ENCODE measurements at regions not wholly inside any gene's neighbourhood (a gene's known extent, or its start where the extent isn't known, plus 50 kb on each side); places are given as distances from the start of the nearest gene placed in this dataset.

- peak; percentile 85 for TF ChIP-seq RERE (CRISPR knock-in tag; IDR thresholded peaks at IDR 0.05; ENCODE audit: low read depth)
- TF ChIP-seq ZSCAN5A (CRISPR knock-in tag; IDR thresholded peaks at IDR 0.05; ENCODE audit: borderline replicate concordance) = peak; percentile 65; the same call in 1 of the 2 replicates
- no peak for TF ChIP-seq PHF20 (CRISPR knock-in tag; IDR thresholded peaks at IDR 0.05)
- TF ChIP-seq ZNF121 (CRISPR knock-in tag; IDR thresholded peaks at IDR 0.05) = peak; percentile 75
- no peak; the same call in 1 of the 2 replicates for TF ChIP-seq NR2F2 (IDR thresholded peaks at IDR 0.05; ENCODE audit: borderline replicate concordance, low read depth)
- peak; percentile 75; the same call in 1 of the 2 replicates for TF ChIP-seq PITX1 (CRISPR knock-in tag; IDR thresholded peaks at IDR 0.05)
- peak; percentile 43; the same call in 1 of the 2 replicates for TF ChIP-seq SIN3A (IDR thresholded peaks at IDR 0.05; ENCODE audit: borderline replicate concordance, low read depth, low read length)
- peak; percentile 97 for TF ChIP-seq RARA (CRISPR knock-in tag; IDR thresholded peaks at IDR 0.05)
- TF ChIP-seq ZNF784 (CRISPR knock-in tag; IDR thresholded peaks at IDR 0.05; ENCODE audit: borderline replicate concordance) = no peak
- TF ChIP-seq ZFP1 (CRISPR knock-in tag; IDR thresholded peaks at IDR 0.05) = peak; percentile 72; the same call in 1 of the 2 replicates
- no peak for TF ChIP-seq HOXA9 (CRISPR knock-in tag; IDR thresholded peaks at IDR 0.05; ENCODE audit: borderline replicate concordance)
- peak; percentile 62; the same call in 1 of the 2 replicates for TF ChIP-seq ONECUT2 (CRISPR knock-in tag; IDR thresholded peaks at IDR 0.05)
- TF ChIP-seq RFXANK (CRISPR knock-in tag; IDR thresholded peaks at IDR 0.05) = peak; percentile 26; the same call in 1 of the 2 replicates
- no peak for TF ChIP-seq NFE2 (CRISPR knock-in tag; IDR thresholded peaks at IDR 0.05)
- no peak for TF ChIP-seq ZNF530 (CRISPR knock-in tag; IDR thresholded peaks at IDR 0.05; ENCODE audit: low read depth)
- no peak for TF ChIP-seq TRIM22 (IDR thresholded peaks at IDR 0.05)
These were observed 139.4 kb upstream of the SHH start (continued) for GRCh38 chr7:155951554-155952158.

All from HepG2 (cell line).